Stimulated activated CD4-positive, alpha-beta T cell treated with anti-CD3 and anti-CD28 coated beads, Interleukin-2, amount 100 ng/mL, for 24 hours (primary cell): ENCODE measurements at regions not wholly inside any gene's neighbourhood (a gene's known extent, or its start where the extent isn't known, plus 50 kb on each side); places are given as distances from the start of the nearest gene placed in this dataset.
"Not testable (repeated sequence)": the region's sequence is repeated elsewhere in the genome, so short reads cannot be mapped to it uniquely, and the experiment has no call there.

Experiments used
- DNase-seq, 2 donors: peaks; one replicate each; pipeline ENCODE4 v3.0.0-alpha.2; 2020

DNA sequence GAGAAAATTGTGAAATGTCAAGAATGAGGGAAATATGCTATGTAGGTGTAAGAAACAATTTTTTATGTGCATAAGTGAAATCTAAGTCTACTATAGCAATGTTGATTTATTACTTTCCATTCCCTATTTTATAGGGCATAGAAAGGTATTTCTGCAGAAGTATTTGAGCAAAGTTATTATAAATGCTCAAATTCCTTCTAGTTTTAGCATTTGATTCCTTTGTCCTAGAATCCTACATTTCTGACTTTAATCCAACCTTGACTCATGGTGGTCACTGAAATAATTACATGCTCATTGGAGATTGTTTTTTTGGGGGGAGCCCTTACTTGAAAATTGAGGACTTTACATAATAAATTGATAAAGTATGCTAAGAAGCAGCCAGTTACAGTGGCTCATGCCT, 716.6 kb upstream of the LUZP2 start:
- no peak for DNase-seq

- no peak for DNase-seq
Observed at GRCh38 chr11:23781803-23782560, 714.9 kb upstream of the LUZP2 start.

GRCh38 chr11:23786974-23787373, 709.9 kb upstream of the LUZP2 start:
- not testable (repeated sequence) for DNase-seq

DNA sequence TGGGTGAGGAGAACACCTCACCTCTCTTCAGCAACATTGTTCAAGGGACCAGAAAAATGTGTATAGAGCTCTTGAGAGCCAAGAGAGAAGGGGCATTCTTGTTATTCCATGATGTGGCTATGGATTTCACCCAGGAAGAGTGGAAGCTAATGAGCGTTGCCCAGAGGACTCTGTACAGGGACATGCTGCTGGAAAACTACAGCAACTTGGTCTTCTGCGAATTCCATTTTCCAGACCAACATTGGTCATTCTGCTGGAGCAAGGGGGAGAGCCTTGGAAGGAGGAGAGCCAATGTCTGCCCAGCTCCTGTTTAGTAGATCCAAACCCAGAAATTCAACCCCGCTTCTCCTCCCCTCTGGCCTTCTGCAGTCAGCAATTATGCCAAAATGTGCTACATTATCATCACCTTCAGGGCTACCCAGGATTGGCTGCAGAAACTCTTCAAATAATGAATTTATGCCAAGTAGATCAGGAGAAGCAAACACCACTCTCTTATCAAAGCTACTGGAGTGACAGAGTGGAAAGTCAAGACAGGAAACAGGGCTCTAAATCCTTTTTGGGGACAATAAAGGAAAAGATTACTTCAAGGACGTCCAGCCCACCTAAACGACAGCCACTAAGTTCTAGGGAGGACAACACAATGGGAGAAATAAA, 707.5 kb upstream of the LUZP2 start:
- DNase-seq, result no peak

DNA sequence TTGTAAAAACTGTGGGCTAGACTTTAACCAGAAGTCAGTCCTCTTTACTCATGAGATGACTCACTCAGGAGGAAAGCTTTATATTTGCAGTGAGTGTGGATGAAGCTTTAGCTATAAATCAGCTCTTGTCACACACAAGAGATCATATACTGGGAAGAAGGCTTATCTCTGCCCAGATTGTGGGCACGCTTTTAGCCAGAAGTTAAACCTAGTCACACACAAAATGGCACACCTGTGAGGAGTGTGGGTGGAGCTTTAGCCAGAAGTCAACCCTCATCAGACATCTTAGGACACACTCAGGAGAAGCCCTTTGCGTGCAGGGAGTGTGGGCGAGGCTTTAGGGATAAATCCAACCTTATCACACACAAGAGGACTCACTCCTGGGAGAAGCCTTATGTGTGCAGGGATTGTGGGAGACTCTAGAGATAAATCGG, 706.9 kb upstream of the LUZP2 start:
- no peak for DNase-seq

DNA sequence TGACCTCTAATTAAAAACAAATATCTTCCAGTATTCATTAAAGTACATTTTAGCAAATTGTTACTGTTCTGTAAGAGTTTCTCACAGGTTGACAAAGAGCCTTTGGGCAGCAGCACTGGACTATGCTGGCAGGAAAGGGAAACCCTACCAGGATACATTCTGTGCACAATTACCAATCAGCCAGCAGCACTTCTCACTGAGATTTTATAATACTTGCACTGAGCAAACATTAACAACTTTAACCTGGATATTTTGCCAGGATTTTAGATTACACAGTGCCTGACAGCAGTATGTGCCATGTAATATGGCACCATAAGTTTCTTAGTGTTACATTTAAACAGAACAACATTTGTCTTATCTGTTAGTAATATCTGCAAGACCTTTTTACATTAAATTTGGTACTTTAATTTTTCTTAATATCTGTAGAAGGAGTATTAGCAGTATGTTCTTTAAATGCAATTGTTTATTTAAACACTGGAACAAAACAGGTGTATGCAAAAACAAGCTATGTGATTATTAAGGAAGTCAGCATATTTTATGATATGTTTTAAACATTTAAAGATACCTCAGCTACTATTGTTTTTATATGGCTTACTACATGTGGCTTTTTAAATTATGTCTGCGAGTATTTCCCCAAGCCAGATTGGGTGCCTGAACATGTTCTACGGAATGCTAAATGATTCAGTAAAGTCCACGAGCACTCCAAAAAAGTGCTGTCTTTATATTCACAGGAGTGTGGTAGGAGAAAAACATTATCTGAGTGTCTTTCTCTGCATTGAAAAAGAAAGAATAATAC, 699.0 kb upstream of the LUZP2 start:
- DNase-seq, result no peak

DNA sequence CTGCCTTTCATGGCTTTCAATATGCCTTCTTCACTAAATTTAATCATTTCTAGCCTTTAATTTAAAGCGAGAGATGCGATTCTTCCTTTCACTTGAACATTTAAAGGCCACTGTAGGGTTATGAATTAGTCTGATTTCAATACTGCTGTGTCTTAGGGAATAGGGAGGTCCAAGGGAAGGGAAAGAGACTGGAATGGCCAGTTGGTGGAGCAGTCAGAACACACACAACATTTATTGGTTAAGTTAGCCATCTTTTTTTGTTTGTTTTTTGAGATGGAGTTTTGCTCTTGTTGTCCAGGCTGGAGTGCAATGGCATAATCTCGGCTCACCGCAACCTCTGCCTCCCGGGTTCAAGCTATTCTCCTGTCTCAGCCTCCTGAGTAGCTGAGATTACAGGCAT, 662.5 kb upstream of the LUZP2 start:
- not testable (repeated sequence) for DNase-seq

DNA sequence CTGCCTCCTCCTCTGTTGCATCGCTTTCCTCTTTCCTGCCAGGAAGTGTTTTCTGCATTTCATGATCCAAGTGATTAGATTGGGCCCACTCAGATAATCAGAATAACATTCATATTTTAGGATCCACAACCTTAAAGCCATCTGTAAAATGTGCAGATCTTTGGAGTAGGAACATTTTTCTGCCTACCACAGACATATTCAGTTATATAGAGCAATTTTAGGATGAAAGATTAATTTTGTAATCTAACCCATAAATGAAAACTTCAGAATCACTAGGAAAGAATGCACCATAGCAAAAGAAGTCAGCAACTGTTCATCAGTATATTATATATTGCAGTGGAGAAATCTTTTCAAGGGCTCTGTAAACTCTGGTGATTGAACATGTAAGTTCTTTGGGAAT, 659.9 kb upstream of the LUZP2 start:
- DNase-seq, result no peak

DNA sequence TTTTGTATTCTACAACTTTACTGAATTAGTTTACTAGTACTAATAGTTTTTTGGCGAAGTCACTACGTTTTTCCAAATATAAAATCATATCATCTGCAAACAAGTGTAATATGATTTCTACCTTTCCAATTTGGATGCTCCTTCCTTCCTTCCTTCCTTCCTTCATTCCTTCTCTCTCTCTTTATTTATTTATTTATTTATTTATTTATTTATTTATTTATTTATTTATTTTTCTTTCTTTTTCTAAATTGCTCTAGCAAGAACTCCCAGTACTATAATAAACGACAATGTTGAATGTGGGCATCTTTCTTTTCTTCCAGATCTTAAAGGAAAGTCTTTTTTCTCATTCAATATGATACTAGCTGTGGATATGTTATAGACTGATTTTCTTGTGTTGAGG, 656.0 kb upstream of the LUZP2 start:
- DNase-seq, result no peak

GRCh38 chr11:23846902-23847422, 649.9 kb upstream of the LUZP2 start:
- DNase-seq, result no peak

DNA sequence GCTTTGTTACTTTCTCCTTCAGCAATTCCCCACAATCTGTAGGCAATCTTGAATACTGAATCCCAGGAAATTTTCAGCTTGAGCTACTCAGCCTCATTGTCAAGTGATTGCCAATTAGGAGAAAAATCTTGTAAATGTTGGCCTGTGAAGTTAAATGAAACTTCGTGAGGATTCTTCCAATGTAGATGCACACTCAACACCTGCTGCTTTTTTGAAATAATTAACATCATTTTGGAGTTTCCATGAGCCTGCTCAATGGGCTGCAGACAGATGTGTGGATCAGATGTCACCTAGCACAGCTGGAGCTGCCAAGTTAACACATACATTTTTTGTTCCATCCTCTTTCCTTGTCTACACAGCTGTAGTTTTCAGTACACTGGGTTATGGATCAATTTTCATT, 645.6 kb upstream of the LUZP2 start:
- DNase-seq, result no peak

DNA sequence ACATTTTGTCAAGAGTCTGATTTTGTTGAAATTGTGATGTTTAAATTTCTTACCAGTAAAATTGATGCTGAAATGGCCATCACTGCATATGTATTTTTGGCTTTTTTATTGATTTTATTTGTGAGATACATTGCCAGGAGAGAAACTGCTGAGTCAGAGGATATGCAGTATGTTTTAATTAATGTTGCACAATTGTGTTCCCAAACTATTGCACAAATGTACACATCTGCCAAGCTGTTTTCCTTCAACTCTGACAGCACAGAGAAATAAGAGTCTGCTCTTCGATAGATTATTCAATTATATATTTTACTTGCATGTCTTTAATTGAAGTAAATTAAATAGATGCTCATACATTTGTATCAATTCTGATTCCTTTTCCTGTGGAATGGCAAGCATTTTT, 640.2 kb upstream of the LUZP2 start:
- DNase-seq, result no peak

DNA sequence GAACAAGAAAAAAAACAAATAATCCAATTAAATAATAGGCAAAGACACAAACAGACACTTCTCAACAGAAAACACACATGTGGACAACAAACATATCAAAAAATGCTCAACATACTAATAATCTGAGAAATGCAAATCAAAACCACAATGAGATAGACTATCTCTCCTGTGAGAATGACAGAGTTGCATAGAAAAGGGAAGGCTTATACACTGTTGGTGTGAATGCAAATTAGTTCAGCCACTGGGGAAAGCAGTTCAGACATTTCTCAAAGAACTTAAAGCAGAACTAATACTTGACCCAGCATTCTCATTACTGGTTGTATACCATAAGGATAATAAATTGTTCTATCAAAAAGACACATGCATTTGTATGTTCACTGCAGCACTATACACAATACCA, 637.8 kb upstream of the LUZP2 start:
- no peak for DNase-seq

- DNase-seq, result no peak
Observed at GRCh38 chr11:23861615-23862014, 635.2 kb upstream of the LUZP2 start.

- no peak for DNase-seq
Observed at GRCh38 chr11:23865341-23865975, 631.4 kb upstream of the LUZP2 start.

GRCh38 chr11:23866641-23867040, 630.2 kb upstream of the LUZP2 start:
- no peak for DNase-seq

DNA sequence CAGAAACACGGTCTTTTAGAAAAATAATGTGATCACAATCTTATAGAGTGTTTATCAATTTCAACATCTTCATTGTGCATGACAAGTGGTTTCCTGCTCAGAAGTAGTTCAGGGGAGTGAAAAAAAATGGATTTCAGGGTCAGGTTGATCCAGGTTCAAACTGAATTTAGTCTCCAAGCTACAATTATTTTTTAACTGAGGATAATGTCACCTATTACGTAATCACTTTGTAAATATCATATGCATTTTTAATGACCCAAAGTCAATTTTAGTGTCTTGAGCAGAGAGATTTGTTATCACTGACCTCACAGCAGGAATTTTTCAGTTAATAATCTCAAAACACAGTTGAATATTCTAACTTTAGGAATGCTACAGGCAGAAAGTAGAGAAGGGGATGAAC, 627.2 kb upstream of the LUZP2 start:
- DNase-seq, result no peak

GRCh38 chr11:23873406-23873805, 623.4 kb upstream of the LUZP2 start:
- no peak for DNase-seq

- no peak for DNase-seq
Observed at GRCh38 chr11:23875176-23875850, 621.5 kb upstream of the LUZP2 start.

GRCh38 chr11:23883426-23884048, 613.3 kb upstream of the LUZP2 start:
- DNase-seq, result not testable (repeated sequence)

DNA sequence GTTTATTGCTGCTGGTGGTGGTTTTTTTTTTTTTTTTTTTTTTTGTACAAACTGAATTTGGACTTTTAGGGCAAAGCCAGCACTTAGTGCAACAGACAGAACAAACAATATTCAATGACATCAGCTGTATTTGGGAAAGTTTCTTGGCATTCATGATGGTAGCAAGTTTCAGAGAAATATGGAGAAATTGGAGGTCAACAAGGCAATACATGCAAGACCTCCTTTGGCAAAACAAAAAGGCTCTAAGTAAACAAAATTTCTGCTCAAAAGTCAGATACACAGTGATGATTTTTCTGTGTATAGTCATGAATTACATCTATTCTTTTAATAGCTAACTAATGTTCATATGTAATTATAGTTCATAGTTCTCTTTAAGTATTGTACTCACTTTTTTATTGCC, 612.5 kb upstream of the LUZP2 start:
- DNase-seq, result no peak

GRCh38 chr11:23885801-23886200, 611.1 kb upstream of the LUZP2 start:
- no peak for DNase-seq
